ENCODE measurements at regions not wholly inside any gene's neighbourhood (a gene's known extent, or its start where the extent isn't known, plus 50 kb on each side); places are given as distances from the start of the nearest gene placed in this dataset.

DNA sequence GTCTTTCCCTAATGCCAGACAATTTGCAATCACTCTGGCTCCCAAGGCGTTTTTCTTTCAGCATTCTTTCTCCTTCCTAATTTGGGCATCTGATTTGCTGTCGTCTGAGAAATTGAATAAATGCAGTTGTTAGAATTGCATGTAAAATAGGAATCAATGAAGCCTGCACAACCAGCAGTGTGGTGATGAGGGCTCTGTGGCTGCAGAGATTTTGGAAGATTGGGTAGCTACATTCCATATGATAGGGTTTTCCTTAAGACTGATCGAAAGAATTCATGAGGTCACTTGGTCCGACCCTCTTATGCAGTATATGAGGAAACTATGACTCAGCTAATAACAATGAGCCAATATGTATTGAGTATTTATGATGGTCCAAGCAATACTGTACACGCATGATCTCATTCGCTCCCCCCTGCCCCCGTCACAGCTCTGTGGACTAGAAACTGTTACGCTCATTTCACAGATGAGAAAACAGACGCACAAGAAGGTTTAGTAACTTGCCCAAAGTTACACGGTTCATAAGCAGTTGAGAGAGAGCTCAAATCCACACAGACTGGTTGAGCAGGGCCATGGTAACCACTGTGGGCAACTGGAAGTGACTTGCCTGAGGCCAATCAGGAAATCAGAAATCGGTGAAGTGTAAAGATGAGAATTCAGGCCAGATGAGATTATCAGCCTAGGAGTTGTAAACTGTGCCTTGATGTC lies 527.2 kb downstream of the GATA3 start:
- TF ChIP-seq, protein P1, sequence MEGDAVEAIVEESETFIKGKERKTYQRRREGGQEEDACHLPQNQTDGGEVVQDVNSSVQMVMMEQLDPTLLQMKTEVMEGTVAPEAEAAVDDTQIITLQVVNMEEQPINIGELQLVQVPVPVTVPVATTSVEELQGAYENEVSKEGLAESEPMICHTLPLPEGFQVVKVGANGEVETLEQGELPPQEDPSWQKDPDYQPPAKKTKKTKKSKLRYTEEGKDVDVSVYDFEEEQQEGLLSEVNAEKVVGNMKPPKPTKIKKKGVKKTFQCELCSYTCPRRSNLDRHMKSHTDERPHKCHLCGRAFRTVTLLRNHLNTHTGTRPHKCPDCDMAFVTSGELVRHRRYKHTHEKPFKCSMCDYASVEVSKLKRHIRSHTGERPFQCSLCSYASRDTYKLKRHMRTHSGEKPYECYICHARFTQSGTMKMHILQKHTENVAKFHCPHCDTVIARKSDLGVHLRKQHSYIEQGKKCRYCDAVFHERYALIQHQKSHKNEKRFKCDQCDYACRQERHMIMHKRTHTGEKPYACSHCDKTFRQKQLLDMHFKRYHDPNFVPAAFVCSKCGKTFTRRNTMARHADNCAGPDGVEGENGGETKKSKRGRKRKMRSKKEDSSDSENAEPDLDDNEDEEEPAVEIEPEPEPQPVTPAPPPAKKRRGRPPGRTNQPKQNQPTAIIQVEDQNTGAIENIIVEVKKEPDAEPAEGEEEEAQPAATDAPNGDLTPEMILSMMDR (IDR thresholded peaks at IDR 0.05) = no peak
- TF ChIP-seq POLR2A (IDR thresholded peaks at IDR 0.05) = no peak
